Parathyroid adenoma (tissue), 2 donors: ENCODE measurements at regions not wholly inside any gene's neighbourhood (a gene's known extent, or its start where the extent isn't known, plus 50 kb on each side); places are given as distances from the start of the nearest gene placed in this dataset.
"Not testable (repeated sequence)": the region's sequence is repeated elsewhere in the genome, so short reads cannot be mapped to it uniquely, and the experiment has no call there.

Experiments used
- H2AFZ ChIP-seq: fragments of 300-600 bp; sonication (generic); one replicate; pipeline ENCODE4 v1.7.0; 2017; ENCODE audit warnings: antibody characterized with exemption, mild to moderate bottlenecking
- H3K27ac ChIP-seq: fragments of 300-600 bp; sonication (generic); one replicate; pipeline ENCODE4 v1.7.0; 2017
- H3K27me3 ChIP-seq: fragments of 300-600 bp; sonication (generic); one replicate; pipeline ENCODE4 v1.7.0; 2017; ENCODE audit warnings: low read length; ENCODE audit not compliant: control insufficient read depth, insufficient read depth
- H3K36me3 ChIP-seq: fragments of 300-600 bp; sonication (generic); one replicate; pipeline ENCODE4 v1.7.0; 2017; ENCODE audit warnings: low read length; ENCODE audit not compliant: control insufficient read depth, insufficient read depth
- H3K4me1 ChIP-seq: fragments of 300-600 bp; sonication (generic); one replicate; pipeline ENCODE4 v1.7.0; 2017; ENCODE audit warnings: control low read depth
- H3K4me2 ChIP-seq: fragments of 300-600 bp; sonication (generic); one replicate; pipeline ENCODE4 v1.7.0; 2017; ENCODE audit warnings: low read length
- H3K4me3 ChIP-seq: fragments of 300-600 bp; sonication (generic); one replicate; pipeline ENCODE4 v1.7.0; 2017; ENCODE audit warnings: low read depth, low read length
- H3K79me2 ChIP-seq: fragments of 300-600 bp; sonication (generic); one replicate; pipeline ENCODE4 v1.7.0; 2017; ENCODE audit warnings: control low read depth
- H3K9ac ChIP-seq: fragments of 300-600 bp; sonication (generic); one replicate; pipeline ENCODE4 v1.7.0; 2017; ENCODE audit warnings: mild to moderate bottlenecking
- H3K9me3 ChIP-seq: fragments of 300-600 bp; sonication (generic); one replicate; pipeline ENCODE4 v1.7.0; 2017; ENCODE audit warnings: low read length; ENCODE audit not compliant: control insufficient read depth
- CTCF ChIP-seq: fragments of 300-600 bp; sonication (generic); IDR thresholded peaks from one replicate; pipeline ENCODE4 v1.7.0; 2017; ENCODE audit warnings: antibody characterized with exemption, mild to moderate bottlenecking
- donor health status: primary hyperparathyroidism.

DNA sequence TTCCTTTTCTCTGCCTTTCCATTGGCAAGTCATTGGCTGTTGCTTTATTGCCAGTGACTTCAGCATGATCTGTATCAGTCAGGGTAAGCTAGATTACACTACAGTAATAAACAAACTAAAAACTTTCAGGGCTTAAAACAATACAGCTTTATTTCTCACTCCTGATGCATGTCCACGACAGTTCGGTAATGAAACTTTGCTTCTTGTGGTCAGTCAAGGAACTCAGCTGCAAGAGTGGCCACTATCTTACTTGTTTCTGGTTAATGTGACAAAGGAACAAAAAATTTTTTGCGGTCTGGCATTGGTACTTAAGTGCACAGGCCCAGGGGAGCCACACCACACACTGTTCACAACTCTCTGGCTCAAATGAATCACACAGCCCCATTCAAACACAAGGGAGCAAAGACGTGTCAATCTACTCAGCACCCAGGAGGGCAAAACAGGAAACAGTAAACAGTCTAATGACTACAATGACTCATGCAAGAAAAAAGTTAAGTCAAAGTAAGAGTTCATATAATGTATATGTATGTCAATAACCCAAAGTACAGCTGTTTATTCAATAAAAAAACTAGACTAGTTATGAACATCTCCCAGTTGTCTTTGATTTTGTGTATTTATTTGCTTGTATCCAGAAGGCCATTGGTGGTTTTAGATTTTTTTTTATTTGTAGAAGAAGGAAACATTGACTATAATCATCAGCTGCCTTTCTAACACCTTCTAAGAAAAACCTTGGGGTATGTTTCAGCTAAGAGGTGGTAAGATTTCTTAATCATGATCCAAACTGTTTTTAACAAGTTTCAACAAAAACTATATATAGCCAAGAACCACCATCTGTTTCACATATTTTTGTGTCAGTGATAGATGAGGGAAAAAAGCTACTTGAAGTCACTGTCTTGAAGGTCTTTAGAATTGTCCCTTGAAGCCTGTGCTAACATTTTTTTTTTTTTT, 134.4 kb upstream of the FAM3C start:
- Histone ChIP-seq H3K27me3 (no peaks in the 10 kb centered on the region), H3K4me1 (no peaks in the 10 kb centered on the region), H3K79me2 (no peaks in the 10 kb centered on the region), H3K4me2 (no peak overlapping the region), H3K9me3 (no peaks in the 10 kb centered on the region), H3K9ac (no peak overlapping the region), H3K4me3 (no peak overlapping the region), H3K27ac (no peak overlapping the region), H2AFZ (no peak overlapping the region), H3K36me3 (no peaks in the 10 kb centered on the region)
- no peak for TF ChIP-seq CTCF

GRCh38 chr7:121529003-121529402, 132.9 kb upstream of the FAM3C start:
- Histone ChIP-seq H3K79me2 (no peaks in the 10 kb centered on the region), H3K27ac (no peak overlapping the region), H3K4me3 (no peak overlapping the region), H3K9ac (no peak overlapping the region), H3K9me3 (no peaks in the 10 kb centered on the region), H2AFZ (no peak overlapping the region), H3K36me3 (no peaks in the 10 kb centered on the region), H3K27me3 (no peaks in the 10 kb centered on the region), H3K4me2 (no peak overlapping the region), H3K4me1 (no peaks in the 10 kb centered on the region)
- no peak for TF ChIP-seq CTCF

- H3K4me2 ChIP-seq, H2AFZ ChIP-seq, H3K27me3 ChIP-seq, H3K4me3 ChIP-seq, H3K36me3 ChIP-seq, H3K27ac ChIP-seq, H3K79me2 ChIP-seq, H3K9ac ChIP-seq, H3K4me1 ChIP-seq, H3K9me3 ChIP-seq: not testable (repeated sequence)
These were observed 130.1 kb upstream of the FAM3C start for GRCh38 chr7:121526210-121526609.

- H3K4me1 ChIP-seq = no peaks in the 10 kb centered on the region
- no peaks in the 10 kb centered on the region for H3K36me3 ChIP-seq
- no peaks in the 10 kb centered on the region for H3K9me3 ChIP-seq
- no peak overlapping the region for H3K27ac ChIP-seq
- no peaks in the 10 kb centered on the region for H3K27me3 ChIP-seq
- H3K79me2 ChIP-seq = no peaks in the 10 kb centered on the region
- H2AFZ ChIP-seq = no peak overlapping the region
- TF ChIP-seq CTCF = no peak
- no peak overlapping the region for H3K4me3 ChIP-seq
- no peak overlapping the region for H3K4me2 ChIP-seq
- H3K9ac ChIP-seq = no peak overlapping the region
These were observed 129.2 kb upstream of the FAM3C start for GRCh38 chr7:121525155-121525819.

DNA sequence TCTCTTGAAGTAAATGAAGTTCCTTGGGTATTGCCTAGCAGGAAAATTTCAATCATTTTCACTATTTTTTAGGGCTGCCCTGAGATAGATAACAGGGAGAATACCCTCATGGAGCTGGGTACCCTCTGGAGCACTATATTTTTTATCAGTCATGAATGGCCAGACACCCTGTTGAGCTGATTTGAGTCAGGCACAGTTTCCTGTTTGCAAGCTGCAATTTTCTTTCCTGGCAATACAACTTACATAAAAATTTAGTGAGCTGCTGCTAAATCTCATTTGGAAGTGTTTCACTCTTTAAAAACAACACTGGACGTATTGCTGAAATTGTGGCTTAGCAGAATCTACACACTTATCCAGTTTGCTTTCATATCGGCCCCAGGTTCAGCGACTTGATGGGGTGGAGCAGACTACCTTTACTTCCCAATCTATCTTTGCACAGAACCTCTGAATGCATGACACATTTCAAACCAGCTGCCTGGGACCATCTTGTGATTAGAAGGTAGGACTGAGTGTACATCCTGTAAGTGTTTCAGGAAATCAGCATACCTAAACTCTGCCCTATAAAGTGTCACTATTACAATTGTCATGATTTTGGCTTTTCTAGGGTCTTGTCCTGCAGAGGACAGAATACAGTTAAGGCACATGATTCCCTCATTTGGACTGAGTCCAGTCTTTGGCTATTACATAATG, 125.7 kb upstream of the FAM3C start:
- H3K4me1 ChIP-seq = no peaks in the 10 kb centered on the region
- H3K4me3 ChIP-seq = no peak overlapping the region
- no peak overlapping the region for H3K4me2 ChIP-seq
- TF ChIP-seq CTCF = no peak
- no peaks in the 10 kb centered on the region for H3K36me3 ChIP-seq
- H3K9ac ChIP-seq = no peak overlapping the region
- no peaks in the 10 kb centered on the region for H3K79me2 ChIP-seq
- H3K27me3 ChIP-seq = no peaks in the 10 kb centered on the region
- H3K9me3 ChIP-seq = no peaks in the 10 kb centered on the region
- H3K27ac ChIP-seq = no peak overlapping the region
- no peak overlapping the region for H2AFZ ChIP-seq
